ENCODE measurements at regions not wholly inside any gene's neighbourhood (a gene's known extent, or its start where the extent isn't known, plus 50 kb on each side); places are given as distances from the start of the nearest gene placed in this dataset.
"Not testable (repeated sequence)": the region's sequence is repeated elsewhere in the genome, so short reads cannot be mapped to it uniquely, and the experiment has no call there.

DNA sequence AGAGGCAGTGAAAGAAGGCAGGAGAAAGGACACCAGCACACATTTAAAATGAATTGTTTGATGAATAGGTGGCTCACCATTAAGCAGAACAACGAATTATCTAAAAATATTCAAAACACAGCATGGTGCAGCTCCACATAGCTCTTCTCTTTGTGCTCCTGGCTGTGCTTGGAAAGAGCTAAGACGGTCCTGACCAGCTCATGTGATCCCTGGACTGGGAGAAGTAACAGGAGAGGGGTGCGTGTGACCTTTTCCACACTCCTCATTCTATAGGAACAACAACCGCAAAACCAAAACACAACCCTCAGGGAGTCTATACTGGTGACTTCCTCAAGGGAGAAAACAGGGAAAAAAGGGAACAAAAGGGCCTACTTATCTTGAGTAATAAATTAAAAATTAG, 140.5 kb downstream of the DIRAS2 start:
- Histone ChIP-seq H3K27ac (no peak overlapping the region), H3K36me3 (replicated peaks) (no peaks in the 10 kb centered on the region), H3K4me3 (ENCODE audit: low read depth, low read length) (no peak overlapping the region), H3K27me3 (replicated peaks) (no peaks in the 10 kb centered on the region)
- no peak for DNase-seq
- TF ChIP-seq, protein P1, sequence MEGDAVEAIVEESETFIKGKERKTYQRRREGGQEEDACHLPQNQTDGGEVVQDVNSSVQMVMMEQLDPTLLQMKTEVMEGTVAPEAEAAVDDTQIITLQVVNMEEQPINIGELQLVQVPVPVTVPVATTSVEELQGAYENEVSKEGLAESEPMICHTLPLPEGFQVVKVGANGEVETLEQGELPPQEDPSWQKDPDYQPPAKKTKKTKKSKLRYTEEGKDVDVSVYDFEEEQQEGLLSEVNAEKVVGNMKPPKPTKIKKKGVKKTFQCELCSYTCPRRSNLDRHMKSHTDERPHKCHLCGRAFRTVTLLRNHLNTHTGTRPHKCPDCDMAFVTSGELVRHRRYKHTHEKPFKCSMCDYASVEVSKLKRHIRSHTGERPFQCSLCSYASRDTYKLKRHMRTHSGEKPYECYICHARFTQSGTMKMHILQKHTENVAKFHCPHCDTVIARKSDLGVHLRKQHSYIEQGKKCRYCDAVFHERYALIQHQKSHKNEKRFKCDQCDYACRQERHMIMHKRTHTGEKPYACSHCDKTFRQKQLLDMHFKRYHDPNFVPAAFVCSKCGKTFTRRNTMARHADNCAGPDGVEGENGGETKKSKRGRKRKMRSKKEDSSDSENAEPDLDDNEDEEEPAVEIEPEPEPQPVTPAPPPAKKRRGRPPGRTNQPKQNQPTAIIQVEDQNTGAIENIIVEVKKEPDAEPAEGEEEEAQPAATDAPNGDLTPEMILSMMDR (IDR thresholded peaks at IDR 0.05; ENCODE audit: low read depth, low read length, missing control alignments), result no peak
- in situ Hi-C loops (cut with HindIII; ENCODE audit: low pct_ligation_motif_present, low sequenced_read_pairs), result no loop called here

DNA sequence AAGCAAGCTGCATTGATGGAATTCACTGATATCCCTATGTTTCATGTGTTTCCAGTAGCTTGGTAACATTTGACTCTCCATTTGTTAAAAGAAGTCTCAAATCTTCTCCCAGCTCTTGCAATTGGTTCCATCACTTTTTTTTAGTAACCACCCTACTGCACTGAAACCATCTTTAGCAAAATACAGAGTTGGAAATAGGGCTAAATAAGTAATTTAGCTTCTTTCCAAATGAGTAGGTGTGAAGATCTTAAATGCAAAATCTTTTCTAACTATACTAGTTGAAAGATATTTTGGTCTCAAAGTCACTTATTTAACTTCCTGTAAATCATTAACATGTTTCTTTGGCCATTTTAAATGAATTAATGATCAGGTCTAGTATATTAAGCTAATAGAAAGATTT, 138.1 kb downstream of the DIRAS2 start:
- Histone ChIP-seq H3K27ac (no peak overlapping the region), H3K4me3 (ENCODE audit: low read depth, low read length) (no peak overlapping the region), H3K27me3 (replicated peaks) (no peaks in the 10 kb centered on the region), H3K36me3 (replicated peaks) (no peaks in the 10 kb centered on the region)
- DNase-seq, result no peak
- TF ChIP-seq, protein P1 (IDR thresholded peaks at IDR 0.05; ENCODE audit: low read depth, low read length, missing control alignments), result no peak
- in situ Hi-C loops (cut with HindIII; ENCODE audit: low pct_ligation_motif_present, low sequenced_read_pairs), result no loop called here

DNA sequence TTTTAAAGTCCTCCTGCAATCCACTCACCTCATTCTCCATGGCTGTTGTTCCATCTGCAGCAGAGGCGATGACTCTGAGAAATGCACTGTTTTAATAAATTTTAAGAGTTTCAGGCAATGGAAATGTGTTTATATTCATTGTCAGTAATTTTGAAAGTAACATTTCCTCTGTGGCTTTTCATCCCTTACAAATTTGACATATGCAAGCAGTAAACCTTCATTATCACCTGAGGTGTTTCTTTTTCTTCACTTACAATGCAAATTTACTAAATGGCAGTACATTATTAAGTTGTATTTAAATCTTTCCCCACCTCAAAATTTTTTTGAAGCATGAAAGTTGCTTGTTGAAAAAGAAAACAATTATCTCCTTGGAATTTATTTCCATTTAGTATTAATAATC, 136.9 kb downstream of the DIRAS2 start:
- TF ChIP-seq, protein P1 (IDR thresholded peaks at IDR 0.05; ENCODE audit: low read depth, low read length, missing control alignments), result no peak
- no peak overlapping the region for H3K4me3 ChIP-seq (ENCODE audit: low read depth, low read length)
- in situ Hi-C loops (cut with HindIII; ENCODE audit: low pct_ligation_motif_present, low sequenced_read_pairs), result no loop called here
- DNase-seq, result no peak
- H3K27me3 ChIP-seq (replicated peaks), result no peaks in the 10 kb centered on the region
- H3K36me3 ChIP-seq (replicated peaks), result no peaks in the 10 kb centered on the region
- no peak overlapping the region for H3K27ac ChIP-seq

DNA sequence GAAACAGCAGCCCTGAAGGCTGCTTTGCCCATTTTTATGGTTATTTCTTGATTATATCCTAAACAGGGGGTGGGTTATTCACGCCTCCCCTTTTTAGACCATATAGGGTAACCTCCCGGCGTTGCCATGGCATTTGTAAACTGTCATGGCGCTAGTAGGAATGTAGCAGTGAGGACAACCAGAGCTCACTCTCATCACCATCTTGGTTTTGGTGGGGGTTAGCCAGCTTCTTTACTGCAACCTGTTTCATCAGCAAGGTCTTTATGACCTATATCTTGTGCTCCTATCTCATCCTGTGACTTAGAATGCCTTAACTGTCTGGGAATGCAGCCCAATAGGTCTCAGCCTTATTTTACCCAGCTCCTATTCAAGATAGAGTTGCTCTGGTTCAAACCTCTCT, 136.2 kb downstream of the DIRAS2 start:
- in situ Hi-C loops (cut with HindIII; ENCODE audit: low pct_ligation_motif_present, low sequenced_read_pairs); DNase-seq: not testable (repeated sequence)

DNA sequence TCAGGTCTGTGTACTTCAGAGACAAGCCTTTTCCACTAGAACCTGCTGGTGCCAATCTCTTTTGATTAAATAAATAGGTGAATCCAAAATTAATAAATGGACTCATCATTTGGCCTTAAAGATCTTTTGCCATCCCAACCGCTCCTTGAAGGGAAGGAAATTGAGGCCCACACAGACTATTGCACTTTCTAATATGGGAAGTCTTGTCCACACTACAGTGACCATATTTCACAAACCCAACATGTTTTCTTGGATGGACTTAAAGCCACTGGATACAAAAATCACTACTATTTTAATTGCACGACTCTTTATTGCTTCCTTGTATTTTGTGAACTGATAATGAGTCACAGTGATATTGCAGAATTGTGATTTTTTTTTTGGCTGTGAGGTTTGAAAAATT, 135.0 kb downstream of the DIRAS2 start:
- H3K4me3 ChIP-seq (ENCODE audit: low read depth, low read length), result no peak overlapping the region
- no peak for DNase-seq
- TF ChIP-seq, protein P1 (IDR thresholded peaks at IDR 0.05; ENCODE audit: low read depth, low read length, missing control alignments), result no peak
- H3K27ac ChIP-seq, result no peak overlapping the region
- in situ Hi-C loops (cut with HindIII; ENCODE audit: low pct_ligation_motif_present, low sequenced_read_pairs), result no loop called here
- H3K27me3 ChIP-seq (replicated peaks), result no peaks in the 10 kb centered on the region
- no peaks in the 10 kb centered on the region for H3K36me3 ChIP-seq (replicated peaks)

More for the DNA sequence above, 136.2 kb downstream of the DIRAS2 start:
- H3K27ac ChIP-seq; H3K36me3 ChIP-seq (replicated peaks); H3K4me3 ChIP-seq (ENCODE audit: low read depth, low read length); H3K27me3 ChIP-seq (replicated peaks): not testable (repeated sequence)

DNA sequence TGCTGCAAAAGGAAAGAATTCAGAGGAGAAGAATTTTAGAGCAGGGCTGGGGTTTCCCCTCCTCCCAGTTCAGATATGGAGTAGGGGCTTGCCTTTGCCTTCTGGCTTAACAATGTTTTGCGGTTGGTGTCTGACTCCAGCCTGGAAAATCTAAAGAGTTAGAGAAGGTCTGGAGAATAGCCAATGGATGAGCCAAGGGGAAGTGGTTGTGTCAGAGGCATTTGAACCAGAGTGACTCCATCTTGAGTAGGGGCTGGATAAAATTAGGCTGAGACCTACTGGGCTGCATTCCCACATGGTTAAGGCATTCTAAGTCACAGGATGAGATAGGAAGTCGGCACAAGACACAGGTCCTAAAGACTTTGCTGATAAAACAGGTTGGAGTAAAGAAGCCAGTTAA, 133.7 kb downstream of the DIRAS2 start:
- Histone ChIP-seq H3K27ac (no peak overlapping the region), H3K27me3 (replicated peaks) (no peaks in the 10 kb centered on the region), H3K36me3 (replicated peaks) (no peaks in the 10 kb centered on the region), H3K4me3 (ENCODE audit: low read depth, low read length) (no peak overlapping the region)
- no peak for DNase-seq
- in situ Hi-C loops (cut with HindIII; ENCODE audit: low pct_ligation_motif_present, low sequenced_read_pairs), result no loop called here
- TF ChIP-seq, protein P1 (IDR thresholded peaks at IDR 0.05; ENCODE audit: low read depth, low read length, missing control alignments), result no peak

Measured in brain microvascular endothelial cell (primary cell).